HFF-Myc (cell line): ENCODE measurements at regions not wholly inside any gene's neighbourhood (a gene's known extent, or its start where the extent isn't known, plus 50 kb on each side); places are given as distances from the start of the nearest gene placed in this dataset.

Experiments
- DNase-seq: peaks from one replicate; pipeline ENCODE4 v3.0.0-alpha.2; 2011; ENCODE audit warnings: low read depth; ENCODE audit errors: extremely low read depth
- H3K4me3 ChIP-seq: replicated peaks from 2 replicates; pipeline ENCODE4 v1.5.1; 2011; ENCODE audit warnings: low read depth, mild to moderate bottlenecking, control low read depth, low read length
- CTCF ChIP-seq: IDR thresholded peaks from 2 replicates; pipeline ENCODE4 v1.5.1; 2012; ENCODE audit warnings: mild to moderate bottlenecking, low read depth, low read length, control low read depth; ENCODE audit errors: missing control alignments

- no peak for DNase-seq
- TF ChIP-seq CTCF: no peak
- no peak overlapping the region for H3K4me3 ChIP-seq
These were observed 92.4 kb downstream of the ISL1 start for GRCh38 chr5:51475628-51476027.

- H3K4me3 ChIP-seq: no peak overlapping the region
- TF ChIP-seq CTCF: no peak
- no peak for DNase-seq
These were observed 93.2 kb downstream of the ISL1 start for GRCh38 chr5:51476431-51476830.

- DNase-seq: no peak
- H3K4me3 ChIP-seq: no peak overlapping the region
- no peak for TF ChIP-seq CTCF
These were observed 96.6 kb downstream of the ISL1 start for GRCh38 chr5:51479840-51480239.

GRCh38 chr5:51484326-51484725 lies 101.1 kb downstream of the ISL1 start:
- no peak overlapping the region for H3K4me3 ChIP-seq
- no peak for TF ChIP-seq CTCF
- DNase-seq: no peak

- TF ChIP-seq CTCF: no peak
- no peak overlapping the region for H3K4me3 ChIP-seq
- no peak for DNase-seq
These were observed 102.9 kb downstream of the ISL1 start for GRCh38 chr5:51486158-51486557.

GRCh38 chr5:51487952-51488351 lies 104.7 kb downstream of the ISL1 start:
- DNase-seq: no peak
- no peak for TF ChIP-seq CTCF
- H3K4me3 ChIP-seq: no peak overlapping the region
